NCI-H146 (cell line): ENCODE measurements at regions not wholly inside any gene's neighbourhood (a gene's known extent, or its start where the extent isn't known, plus 50 kb on each side); places are given as distances from the start of the nearest gene placed in this dataset.

Experiments
- DNase-seq: peaks from one replicate; lab custom pipeline; 2025; lab: John Stamatoyannopoulos, UW

DNA sequence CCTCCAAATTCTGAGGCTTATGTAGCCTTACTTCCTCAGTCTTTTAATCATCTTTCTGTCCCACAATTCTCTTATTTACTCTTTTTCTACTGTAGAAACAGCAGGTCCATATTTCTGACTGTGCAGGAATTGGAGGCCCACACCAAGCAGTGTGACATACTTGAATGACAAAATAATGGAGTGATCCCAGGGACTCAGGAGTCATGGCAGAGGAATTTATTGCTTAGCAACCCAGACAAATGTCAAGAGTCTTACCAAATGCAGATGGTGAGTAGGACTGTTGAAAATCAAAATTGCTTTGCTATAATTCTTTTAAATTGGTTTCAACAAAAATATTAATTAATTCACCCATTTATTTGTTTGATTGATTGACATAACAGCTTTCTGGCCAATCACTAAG lies 59.9 kb downstream of the HTR1B start:
- DNase-seq = no peak

DNA sequence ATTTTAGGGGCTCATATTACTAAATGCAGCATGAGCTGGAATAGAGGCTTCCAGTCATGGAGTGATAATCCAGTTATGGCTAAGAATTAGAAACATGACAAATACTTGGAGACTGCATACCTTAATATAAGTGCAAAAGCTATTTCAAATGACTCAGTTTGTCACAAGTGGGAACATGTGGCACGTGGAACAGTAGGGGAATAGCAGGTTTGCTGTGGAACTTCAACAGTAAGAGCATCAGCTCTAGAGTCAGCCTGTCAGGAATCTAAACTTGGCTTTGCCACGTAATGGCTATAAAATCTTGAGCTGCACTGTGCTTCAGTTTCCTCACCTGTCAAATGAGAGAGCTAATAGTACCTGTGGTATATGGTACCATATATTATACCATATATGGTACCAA lies 62.1 kb downstream of the HTR1B start:
- DNase-seq = no peak

GRCh38 chr6:77397561-77397960 lies 65.7 kb downstream of the HTR1B start:
- no peak for DNase-seq

DNA sequence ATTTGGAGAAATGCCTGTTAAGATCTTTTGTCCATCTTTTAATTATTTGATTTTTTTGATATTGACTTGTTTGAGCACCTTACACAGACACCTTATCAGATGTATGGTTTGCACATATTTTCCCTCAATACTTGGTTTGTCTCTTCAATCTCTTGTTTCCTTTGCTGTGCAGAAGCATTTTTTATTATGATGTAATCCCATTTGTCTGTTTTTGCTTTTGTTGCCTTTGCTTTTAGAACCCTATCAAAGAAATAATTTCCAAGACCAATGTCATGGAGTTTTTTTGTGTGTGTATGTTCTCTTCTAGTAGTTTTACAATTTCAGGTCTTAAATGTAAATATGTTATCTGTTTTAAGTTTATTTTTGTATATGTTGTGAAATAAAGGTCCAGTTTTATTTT lies 73.9 kb downstream of the HTR1B start:
- DNase-seq = no peak

DNA sequence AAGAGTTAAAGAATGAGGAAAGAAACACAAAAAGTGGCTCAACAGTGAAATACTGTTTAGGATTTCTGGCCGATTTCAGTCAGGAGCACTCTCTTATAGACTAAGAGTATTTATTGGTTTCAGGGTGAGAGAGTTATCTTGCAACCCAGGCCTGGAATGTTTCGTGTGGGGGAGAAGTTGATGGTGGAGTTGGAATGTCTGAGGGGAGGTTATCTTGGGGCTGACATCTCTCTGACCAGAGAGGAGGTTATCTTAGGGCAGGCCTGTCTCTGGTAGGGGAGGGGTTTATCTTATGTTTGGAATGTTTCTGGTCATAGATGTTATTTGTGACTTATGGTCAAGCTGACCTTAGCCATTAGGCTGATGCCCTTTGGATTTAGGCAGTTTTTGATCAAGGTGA lies 80.3 kb downstream of the HTR1B start:
- DNase-seq = no peak

DNA sequence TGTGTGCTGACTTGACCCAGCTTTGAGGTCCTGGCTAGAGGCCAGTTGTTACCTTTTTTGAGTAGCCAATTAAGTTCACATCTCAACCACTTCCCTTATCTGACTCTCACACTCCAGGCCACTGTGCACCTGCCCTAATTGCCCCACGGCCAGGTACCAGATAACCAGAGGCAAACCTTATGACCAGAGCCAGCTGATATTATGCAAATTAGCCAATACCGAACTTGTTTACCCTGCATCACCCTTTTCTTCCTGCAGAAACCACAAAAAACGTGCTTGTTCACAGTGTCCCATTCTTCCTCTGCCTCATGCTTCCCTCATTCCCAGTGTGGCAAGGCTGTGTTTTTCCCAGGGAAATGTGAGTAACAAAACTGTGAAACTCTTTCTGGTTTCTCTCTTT lies 89.3 kb downstream of the HTR1B start:
- peak; percentile 16 for DNase-seq

DNA sequence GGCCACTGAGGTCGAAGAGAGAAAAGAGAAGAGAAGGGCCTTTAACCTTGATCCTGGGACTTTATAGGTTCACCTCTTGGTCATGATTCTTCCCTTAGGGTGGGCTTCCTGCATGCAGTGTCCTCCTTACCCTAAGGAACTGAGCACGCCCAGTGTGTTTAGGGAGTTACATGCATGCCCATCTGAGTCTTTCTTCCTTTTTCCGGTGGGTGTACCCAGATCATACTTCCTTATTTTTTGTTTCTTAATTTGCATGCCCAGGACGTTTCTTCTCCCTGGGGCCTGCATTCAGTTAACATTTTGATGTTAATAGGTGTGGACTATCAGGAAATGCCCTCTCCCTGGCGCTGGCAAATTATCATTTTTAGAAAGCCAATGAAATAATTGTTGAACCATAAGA lies 91.5 kb downstream of the HTR1B start:
- no peak for DNase-seq

DNA sequence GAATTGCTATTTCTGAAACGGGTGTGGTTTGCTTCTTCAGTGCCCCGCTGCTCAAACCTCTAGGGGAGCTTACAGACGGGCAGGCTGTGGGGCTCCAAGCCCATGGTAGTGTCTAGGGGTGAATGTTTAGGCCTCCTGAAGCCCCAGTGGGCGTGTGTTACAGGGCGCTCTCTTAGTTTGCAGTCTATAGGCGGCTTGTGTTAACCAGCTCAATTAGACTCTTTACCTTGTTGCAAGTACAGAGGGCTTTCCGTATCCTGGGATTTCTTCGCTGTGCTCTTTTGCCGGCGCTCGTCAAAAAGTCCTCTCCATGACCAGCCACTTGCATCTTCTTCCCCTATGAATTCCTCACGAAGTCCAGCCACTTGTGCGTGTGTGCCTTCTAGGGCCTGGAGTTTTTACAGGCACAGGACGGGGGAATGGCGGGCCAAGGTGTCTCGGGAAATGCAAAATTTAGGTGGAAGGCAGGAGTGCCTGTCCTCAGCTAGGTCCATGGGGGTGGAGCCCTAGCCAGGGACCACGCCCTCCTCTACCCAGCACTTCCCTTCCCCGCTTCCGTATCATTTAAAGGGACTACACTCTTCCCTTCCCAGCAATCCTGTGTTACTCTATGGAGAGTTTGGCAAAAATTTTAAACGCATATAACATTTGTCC lies 94.5 kb downstream of the HTR1B start:
- no peak for DNase-seq

- DNase-seq = no peak
These were observed 96.5 kb downstream of the HTR1B start for GRCh38 chr6:77366798-77367197.

DNA sequence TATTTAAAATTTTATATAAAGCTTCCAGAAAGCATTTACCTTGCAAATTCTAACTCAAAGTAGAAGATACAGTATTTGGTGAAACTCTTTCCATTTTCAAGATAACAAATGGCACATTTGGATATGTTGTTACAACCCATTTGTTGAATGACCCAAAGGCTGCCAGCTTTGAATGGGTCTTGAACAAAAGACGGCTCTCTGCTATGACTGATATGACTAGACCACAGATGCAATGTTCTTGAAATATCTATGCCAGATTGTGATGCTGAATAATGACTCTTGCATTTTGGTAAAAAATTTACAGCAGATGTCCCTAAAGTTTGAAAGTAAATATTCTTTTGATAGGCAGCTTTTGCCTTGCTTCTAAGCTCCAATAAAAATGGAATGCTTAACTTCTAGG lies 99.6 kb downstream of the HTR1B start:
- DNase-seq = no peak

DNA sequence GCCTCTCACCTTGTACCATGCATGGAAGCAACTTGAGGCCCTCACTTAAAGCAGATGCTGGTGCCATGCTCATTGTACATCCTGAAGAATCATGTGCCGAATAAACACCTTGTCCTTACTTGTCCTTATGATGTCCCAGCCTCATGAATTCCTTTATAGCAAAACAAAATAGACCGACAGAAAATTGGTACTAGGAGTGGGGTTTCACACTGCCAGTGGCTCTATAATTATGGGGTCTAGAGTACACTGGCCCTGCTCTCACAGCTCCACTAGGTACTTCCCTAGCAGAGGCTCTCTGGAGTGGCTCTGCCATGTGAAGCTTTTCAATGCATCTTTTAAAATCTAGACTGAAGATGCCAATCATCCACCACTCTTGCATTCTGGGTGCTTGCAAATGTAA lies 101.2 kb downstream of the HTR1B start:
- no peak for DNase-seq

DNA sequence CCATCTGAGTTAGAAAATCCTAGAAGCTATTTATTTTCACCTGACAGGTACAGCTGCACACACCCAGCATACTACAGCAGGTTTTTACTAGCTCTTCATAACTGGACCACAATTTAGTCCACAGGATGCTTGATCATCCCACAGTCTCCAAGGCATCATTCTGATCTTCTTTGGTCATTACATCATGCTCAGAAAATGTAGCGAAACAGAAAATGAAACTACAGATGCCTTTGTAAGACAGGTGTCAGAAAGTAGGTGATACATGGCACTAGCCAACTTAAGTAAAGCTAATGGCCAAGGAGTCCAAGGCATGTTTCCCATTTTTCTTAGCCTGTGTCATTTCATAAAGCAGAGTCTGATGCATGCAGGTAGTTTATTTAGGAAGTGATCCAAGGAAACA lies 102.3 kb downstream of the HTR1B start:
- no peak for DNase-seq

GRCh38 chr6:77356821-77357220 lies 106.5 kb downstream of the HTR1B start:
- no peak for DNase-seq

DNA sequence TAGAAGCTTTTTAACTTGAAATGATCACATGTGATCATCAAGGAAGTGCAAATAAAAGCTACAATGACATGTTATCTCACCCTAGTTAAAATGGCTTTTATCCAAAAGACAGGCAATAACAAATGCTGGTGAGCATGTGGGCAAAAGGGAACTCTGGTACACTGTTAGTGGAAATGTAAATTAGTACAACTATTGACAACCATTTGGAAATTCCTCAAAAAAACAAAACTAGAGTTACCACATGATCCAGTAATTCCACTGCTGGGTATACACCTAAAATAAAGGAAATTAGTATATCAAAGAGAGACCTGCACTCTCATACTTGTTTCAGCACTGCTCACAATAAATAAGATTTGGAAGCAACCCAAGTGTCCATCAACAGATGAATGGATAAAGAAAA lies 108.7 kb downstream of the HTR1B start:
- no peak for DNase-seq

DNA sequence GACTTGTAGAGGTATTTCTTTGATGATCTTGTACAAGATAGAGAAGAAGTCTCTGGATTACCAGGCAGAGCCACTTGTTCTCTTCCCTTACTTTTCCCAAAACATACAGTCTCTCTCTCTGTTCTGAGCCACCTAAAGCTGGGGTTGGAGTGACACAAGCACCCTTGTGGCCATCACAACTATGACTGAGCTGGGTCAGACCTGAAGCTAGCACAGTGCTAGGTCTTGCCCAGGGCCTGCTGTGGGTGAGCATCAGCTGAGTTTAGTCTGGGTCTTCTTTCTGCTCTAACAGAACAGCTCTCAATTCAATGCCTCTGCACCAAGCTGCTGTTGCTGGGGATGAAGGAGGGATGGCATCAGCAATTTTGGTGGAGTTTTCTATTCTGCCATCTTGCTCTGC lies 110.2 kb downstream of the HTR1B start:
- DNase-seq = no peak

DNA sequence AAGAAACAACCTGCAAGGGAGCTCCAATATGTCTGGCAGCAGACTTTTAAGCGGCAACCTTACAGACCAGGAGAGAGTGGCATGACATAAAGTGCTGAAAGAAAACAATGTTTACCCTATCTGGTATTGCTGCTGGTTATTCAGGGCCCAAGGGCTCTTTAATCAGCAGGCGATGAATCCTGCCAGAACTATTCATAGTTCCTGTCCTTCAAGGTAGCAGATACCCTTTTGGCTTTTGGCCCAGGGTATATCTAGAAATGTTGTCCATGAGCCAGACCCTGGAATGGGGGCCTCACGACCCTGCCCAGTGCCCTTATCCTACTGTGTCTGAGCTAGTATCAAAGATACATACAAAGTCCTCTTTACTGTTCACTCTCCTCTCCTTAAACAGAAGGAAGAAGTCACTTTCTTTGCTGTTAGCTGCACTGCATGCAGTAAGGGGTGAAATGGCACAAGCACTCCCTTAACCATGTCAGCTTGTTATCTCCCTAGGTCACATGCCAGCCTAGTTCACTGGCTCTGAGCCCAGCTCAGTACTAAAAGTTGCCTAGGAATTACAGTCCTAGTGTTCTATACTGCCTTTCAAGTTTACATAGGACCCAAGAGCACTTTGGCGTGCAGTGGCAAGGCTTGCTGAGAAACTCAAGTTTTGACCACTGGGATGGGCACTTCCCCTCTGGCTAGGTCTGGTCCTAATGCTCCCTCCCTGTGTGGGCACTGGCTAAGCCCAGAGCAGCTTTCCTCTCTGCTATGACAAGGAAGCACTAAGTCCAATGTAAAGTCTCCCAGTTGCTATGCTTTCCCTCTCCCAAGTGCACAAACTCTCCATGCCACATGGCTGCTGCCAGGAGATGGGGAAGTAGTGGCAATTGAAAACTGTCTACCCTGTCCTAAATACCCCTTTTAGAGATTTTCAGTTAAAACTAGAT lies 122.0 kb downstream of the HTR1B start:
- no peak for DNase-seq

GRCh38 chr6:77340331-77340730 lies 123.0 kb downstream of the HTR1B start:
- no peak for DNase-seq

DNA sequence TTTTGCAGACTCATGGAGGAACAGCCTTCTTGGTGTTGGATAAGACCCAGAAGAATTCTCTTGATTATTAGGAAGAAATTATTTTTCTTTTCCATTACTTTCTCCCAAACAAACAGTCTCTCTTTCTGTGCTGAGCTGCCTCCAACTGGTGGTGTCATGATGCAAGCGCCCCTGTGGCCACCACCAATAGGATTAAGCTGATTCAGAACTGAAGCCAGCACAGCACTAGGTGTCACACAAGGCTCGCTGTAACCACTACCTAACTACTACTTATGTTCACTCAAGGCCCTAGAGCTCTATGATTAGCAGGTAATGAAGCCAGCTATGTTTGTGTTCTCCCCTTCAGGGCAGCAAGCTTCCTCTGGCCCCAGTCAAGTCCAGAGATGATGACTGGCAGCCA lies 123.4 kb downstream of the HTR1B start:
- no peak for DNase-seq

- no peak for DNase-seq
These were observed 125.9 kb downstream of the HTR1B start for GRCh38 chr6:77337392-77337791.

DNA sequence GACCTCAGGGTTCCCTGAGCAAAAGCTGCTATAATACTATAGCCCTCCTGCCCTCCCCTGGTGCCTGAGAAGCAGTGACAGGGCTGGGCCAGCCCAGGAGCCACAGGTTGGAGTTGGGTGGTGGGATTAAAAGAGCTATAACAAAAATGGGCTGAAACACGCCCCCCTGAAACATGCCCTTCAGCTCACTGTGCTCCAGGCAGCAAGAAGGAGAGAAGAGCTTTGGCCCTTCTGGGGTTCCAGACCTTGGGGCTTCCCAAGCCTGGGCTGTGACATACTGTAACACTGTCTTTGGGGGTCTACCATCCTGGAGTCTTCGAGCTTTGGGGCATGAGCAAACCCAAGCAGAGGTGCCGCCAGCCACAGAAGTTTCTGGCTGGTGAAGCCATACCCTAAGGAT lies 129.2 kb downstream of the HTR1B start:
- DNase-seq = no peak

- no peak for DNase-seq
These were observed 130.2 kb downstream of the HTR1B start for GRCh38 chr6:77332915-77333623.

- DNase-seq = no peak
These were observed 136.6 kb downstream of the HTR1B start for GRCh38 chr6:77326711-77327110.

DNA sequence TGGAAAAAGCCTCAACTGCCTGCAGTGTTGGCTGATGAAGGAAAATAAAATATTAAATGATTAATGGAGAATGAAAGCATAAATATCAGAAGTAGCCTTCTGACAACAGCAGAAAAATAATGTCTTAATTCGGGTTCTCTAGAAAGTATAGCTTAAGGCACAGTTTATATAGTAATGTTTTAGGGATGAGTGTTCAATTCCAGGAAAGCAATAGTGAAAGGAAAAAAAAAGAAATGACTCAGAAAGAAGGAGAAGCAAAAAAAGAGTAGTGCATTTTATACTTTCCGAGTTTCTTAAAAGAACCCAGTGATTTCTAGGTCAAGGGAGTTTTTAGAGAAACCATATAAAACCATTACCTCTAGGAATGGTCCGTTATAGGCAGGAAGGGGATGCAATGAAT lies 137.3 kb downstream of the HTR1B start:
- no peak for DNase-seq
